Skin epidermis (tissue), 12 donors: ENCODE measurements at regions not wholly inside any gene's neighbourhood (a gene's known extent, or its start where the extent isn't known, plus 50 kb on each side); places are given as distances from the start of the nearest gene placed in this dataset.

Experiments used
- H3K27ac ChIP-seq, 21 experiments: fragments of 200-600 bp; sonication (generic) in 11 of 21; one replicate each; pipeline ENCODE4 v1.5.0; 2020; ENCODE audit warnings: mild to moderate bottlenecking in 3 of 21, inconsistent platforms in 2 of 21, moderate library complexity in 2 of 21
- H3K4me3 ChIP-seq, 7 experiments: fragments of 200-600 bp; sonication (generic) in 2 of 7; one replicate each; pipeline ENCODE4 v1.5.0; 2020; ENCODE audit warnings: inconsistent platforms in 2 of 7, mild to moderate bottlenecking in 2 of 7, moderate library complexity in 1 of 7

DNA sequence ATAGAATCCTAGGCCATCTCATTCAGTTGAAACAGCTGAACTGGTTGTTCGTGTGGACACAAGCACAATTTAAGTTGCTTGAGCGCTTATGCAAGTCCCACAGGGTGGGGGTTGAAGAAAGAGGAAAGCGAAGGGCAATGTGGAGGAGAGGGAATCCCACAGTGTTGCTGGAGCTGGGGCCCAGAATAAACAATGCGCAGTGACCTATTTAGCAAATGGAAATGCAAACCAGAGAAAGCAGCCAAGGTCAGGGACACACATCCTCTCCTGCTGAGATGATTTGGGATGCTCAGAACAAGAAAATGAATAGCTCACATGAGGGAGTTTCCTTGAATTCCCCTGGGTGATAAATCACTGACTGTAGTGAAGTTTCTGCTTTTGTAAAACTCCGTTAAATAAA lies 838.3 kb downstream of the TLE4 start:
- Histone ChIP-seq H3K4me3 (no peak overlapping the region), H3K27ac (no peak overlapping the region)

DNA sequence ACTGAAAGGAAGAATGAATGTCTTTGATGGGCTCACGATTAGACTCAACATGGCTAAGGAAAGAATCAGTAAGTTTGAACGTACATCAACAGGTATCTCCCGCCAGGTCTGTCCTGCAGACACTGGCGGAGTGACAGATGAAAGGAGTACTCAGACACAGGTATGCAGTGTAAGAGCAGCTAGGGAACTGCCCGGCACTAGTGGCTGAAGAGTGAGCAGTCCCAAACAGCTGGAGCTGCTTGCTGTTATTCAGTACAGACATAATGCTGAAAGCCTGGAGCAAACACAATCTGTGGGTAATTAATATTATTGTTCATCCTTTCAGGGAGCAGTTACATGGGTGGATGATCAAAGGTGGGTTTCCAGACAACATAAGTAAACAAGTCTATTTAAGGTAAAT lies 835.5 kb downstream of the TLE4 start:
- Histone ChIP-seq H3K4me3 (no peak overlapping the region), H3K27ac (no peak overlapping the region)

DNA sequence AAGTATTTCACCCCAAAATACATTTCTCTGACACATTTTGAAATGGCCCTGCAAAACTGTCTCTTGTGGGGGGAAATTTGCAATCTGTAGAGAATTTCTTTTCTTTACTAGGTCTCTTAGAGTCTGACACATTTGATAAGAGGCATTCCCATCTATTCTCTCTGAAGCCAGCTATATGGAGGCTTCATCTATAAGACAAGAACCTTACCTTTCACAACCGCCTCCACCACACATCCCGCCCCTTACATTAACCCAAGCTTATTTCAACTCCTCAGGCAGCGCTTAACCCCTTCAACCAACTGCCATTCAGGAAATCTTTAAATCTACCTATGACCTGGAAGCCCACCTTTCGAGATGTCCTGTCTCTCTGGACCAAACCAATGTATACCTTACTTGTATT lies 829.5 kb downstream of the TLE4 start:
- no peak overlapping the region for H3K4me3 ChIP-seq
- H3K27ac ChIP-seq, result no peak overlapping the region

DNA sequence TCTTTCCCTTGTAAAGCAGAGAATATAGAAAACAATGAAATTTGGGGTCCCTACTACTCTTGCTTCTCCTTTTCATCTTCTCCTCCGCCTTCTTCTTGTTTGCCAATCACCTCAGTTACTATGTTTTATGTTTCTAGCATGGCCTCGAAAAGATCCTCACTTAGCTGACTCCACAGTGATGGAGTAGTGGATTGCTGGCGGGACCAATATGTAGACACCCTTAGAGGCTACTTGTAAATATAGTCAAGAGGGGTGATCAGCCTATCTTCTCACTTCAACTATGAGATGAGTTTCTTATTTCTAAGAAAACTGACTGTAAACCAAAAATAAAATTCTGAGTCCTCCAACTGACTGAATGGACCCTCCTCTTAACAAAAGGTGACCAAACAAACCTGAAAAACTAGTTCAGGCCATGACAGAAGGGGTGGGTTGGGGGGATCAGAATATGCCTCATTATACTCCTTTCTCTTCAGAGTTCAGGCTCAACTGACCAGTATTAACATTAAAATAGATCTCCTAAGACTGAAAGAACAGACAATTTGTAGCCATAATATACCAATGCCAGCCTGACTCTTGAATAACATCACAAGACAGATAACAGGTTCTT lies 829.0 kb downstream of the TLE4 start:
- Histone ChIP-seq H3K27ac (no peak overlapping the region), H3K4me3 (no peak overlapping the region)

DNA sequence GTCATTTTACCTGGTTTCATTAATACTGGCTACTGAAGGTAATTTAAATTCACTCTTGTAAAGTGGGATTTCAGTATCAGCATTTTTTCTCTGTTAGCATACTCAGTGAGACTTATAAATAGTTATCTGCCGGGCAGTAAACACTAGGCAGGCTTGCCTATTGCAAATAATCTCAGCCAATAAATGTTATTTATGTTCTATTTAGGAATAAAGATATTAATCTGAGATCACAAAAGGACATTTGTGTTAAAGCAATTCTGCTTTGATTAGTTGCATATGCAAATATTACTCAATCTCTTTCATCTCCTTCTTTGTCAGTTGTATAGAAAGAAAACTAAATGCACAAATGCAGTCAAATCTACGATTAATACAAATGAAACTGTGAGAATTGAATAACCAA lies 827.8 kb downstream of the TLE4 start:
- Histone ChIP-seq H3K27ac (no peak overlapping the region), H3K4me3 (no peak overlapping the region)

DNA sequence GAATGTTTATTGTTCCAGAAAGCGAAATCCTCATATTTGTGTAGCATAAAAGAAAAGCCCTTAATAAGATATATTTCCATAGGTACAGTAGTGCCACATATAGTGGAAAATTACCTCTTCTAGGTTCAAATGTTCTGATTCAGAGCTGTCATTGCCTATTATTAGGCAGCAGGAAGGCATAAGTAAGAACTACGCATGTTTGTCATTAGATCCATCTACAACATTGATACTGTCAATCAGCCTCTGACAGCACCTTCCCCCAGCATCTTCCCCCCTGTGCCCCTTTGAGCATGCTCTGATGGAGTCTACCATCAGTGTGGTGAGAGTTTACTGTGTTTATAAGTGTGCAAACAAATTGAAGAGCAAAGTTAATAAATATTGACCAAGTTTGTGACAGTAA lies 816.1 kb downstream of the TLE4 start:
- no peak overlapping the region for H3K27ac ChIP-seq
- no peak overlapping the region for H3K4me3 ChIP-seq

DNA sequence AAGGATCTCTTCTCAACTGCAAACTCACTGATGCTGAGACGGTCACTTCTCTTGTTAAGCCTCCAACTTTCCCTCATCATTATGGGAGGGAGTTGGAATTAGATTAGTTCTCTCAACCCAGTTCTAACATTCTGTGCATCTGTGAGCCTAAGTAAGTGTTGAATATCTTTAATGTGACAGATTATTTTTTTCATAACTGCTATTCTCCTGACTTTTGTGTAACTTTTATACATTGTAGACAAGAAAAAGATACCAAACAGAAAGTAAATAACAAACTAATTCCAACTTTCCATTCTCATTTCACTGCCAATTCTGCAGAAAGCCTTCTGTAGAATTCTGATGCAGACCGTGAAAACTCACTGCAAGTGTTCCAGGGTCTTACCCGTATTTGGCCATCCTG lies 813.5 kb downstream of the TLE4 start:
- H3K4me3 ChIP-seq, result no peak overlapping the region
- no peak overlapping the region for H3K27ac ChIP-seq

DNA sequence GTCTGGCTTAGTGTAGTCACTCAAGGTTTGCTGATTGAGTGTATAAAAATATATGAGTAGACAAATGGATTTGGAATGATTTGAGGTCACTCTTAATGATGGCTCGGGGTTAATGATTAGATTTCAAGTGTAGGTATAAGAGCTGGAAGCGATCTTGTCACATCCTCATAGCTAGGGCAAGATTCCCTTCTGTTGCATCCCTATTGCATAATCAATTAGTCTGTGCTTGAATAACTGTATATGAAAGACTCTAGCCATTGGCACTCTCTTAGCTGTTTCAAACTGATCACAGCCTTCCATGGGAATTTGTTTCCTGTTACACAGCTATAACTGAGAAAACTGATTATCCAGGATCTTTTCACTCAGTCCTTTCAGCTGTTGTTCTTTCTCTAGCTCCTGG lies 811.6 kb downstream of the TLE4 start:
- H3K4me3 ChIP-seq, result no peak overlapping the region
- H3K27ac ChIP-seq, result no peak overlapping the region

DNA sequence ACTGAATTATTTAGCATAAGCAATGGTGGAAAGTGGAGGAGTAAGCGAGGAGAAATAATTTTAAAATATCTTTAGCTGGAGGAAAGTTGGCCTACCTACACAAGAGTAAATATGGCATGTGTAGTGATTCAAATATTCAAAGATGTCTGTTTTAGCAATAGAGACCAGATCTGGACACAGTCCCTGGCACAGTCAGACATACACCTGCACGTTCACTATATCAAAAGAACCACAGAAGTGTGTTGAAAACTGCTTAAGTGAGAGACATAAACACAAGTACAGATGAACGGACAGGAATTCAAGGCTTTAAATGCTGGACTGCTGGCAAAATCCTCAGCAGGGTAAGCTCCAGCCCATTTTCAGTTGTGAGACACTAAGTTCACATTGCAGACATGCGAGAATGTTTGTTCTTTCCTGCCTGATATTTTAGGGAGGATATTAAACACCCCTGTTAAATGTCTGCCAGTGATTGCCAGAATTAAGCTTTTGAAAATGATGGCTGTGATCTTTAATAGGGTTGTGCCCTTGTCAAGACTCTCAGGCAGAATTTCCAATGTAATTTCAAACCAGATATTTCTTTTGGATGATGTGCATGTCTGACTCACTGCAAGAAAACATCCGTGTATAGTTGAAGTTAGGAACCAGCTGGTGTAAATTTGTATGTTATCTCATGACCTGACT lies 810.6 kb downstream of the TLE4 start:
- no peak overlapping the region for H3K4me3 ChIP-seq
- H3K27ac ChIP-seq, result no peak overlapping the region

DNA sequence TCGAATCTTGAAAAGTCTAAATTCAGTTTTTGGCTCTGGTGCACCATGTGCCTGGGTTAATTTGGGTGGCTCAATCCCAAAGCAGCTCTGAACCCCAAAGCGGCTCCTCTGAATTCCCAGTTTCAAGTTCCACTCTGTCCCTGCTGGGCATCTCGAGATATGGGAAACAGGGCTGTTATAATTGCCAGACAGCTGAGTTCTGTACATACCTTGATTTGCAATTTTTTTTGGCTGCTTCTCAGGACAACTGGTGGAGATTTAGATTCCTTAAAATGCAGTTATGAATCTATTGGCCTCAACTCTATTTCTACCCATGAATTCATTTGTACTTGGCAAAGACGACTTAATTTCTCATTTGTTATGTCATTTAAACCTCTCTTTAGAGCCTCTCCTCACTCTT lies 808.5 kb downstream of the TLE4 start:
- H3K27ac ChIP-seq, result no peak overlapping the region

DNA sequence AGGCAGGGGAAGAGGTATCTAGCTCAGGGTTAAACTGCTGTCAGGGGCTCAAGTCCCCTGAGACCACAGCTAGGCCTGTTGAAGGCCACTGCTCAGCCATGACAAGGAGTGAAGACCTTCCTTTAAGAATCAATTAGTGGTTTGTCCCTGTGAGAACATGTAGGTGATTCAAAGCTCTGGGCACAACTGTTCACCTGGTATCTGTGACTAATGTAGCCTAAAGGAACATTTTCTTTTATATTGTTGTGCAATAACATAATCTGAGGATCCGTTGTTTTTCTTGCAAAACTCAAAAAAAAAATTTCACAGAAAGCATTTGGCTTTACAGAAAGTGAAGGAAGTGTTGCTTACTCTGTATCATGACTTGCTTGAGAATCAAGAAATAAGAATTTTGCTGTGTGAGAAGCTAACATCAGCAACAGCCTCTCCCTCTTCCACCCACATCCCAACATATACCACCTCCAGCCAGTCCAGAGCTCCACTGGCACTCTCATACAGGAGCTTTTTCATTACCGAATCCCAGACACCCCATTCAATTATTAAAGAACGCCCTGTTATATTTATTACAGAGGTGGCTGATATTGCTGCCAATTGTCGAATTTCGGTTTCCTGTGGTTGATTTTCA lies 807.0 kb downstream of the TLE4 start:
- Histone ChIP-seq H3K27ac (no peak overlapping the region), H3K4me3 (no peak overlapping the region)

More for the DNA sequence above, 808.5 kb downstream of the TLE4 start:
- no peak overlapping the region for H3K4me3 ChIP-seq

DNA sequence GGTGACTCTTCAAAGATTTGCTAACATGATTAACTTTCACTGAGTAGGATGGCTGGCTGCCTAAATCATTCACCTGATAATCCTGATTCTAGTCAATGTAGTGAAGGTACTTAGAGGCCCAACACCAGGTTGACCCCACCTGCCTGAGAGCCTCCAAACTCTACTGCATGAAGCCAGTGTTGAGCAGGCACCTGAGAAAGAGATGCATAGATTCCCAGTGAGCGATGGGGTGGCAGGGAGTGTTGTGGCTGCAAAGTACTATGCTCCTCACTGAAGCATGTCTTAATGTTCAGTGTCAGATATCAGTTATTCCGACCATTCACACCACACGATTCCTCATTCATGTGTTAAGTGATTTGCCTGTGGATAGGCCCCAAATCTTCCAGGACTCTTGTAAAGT lies 804.4 kb downstream of the TLE4 start:
- Histone ChIP-seq H3K27ac (no peak overlapping the region), H3K4me3 (no peak overlapping the region)

DNA sequence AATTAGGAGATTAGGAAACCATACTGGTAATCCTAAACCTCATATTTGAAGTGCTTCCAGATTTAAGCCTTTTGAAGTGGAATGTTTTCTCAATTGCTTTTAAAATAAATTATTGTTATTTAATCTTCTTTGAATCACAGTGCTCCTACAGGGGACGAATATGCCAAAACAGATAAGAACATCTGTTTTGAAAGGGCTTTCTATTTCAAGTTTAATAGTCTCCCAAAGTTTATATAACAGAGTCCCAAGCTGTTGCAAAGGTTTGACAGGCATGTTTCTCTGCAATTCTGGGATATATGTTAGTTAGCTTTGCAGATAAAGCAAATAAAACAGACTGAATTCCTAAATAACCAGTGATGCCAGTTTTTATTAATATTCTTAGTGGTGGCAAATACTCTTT lies 803.7 kb downstream of the TLE4 start:
- Histone ChIP-seq H3K27ac (no peak overlapping the region), H3K4me3 (no peak overlapping the region)

DNA sequence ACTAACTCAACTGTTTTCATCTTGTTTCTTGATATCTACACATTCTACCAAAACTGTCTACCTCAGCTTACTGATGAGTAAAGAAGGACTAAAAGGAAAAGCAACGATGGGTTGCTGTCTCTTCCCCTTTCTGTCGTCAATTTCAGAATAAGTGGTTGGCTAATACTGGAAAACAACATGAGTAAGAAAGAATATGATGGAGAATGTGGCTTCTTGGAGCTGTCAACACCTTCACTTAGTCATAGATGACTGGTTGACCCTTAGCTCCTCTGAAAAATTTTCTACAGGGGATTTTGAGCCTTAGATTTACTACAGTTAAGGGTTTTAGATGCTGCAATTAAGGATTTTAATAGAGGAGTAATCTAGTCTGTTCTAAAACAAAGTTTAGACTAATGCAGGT lies 797.9 kb downstream of the TLE4 start:
- no peak overlapping the region for H3K27ac ChIP-seq

DNA sequence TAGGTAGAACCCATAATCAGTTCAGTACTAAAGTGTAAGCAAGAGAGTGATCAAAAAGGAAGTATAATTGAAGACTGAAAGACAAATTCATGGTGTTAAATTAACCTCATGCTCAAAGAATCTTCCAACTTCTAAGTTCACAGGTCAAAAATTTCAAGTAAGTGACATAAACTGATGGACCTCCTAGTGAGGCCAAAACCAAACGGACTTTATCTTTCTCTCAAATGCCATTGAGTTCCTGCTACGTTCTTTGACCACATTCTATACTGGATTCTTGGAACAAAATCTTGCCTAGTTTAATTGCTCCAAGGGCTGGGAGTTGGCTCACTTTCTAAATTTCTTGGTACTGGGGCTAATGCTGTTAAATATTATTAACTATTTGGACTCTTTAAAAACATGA lies 794.9 kb downstream of the TLE4 start:
- Histone ChIP-seq H3K4me3 (no peak overlapping the region), H3K27ac (no peak overlapping the region)

More for the DNA sequence above, 797.9 kb downstream of the TLE4 start:
- no peak overlapping the region for H3K4me3 ChIP-seq

DNA sequence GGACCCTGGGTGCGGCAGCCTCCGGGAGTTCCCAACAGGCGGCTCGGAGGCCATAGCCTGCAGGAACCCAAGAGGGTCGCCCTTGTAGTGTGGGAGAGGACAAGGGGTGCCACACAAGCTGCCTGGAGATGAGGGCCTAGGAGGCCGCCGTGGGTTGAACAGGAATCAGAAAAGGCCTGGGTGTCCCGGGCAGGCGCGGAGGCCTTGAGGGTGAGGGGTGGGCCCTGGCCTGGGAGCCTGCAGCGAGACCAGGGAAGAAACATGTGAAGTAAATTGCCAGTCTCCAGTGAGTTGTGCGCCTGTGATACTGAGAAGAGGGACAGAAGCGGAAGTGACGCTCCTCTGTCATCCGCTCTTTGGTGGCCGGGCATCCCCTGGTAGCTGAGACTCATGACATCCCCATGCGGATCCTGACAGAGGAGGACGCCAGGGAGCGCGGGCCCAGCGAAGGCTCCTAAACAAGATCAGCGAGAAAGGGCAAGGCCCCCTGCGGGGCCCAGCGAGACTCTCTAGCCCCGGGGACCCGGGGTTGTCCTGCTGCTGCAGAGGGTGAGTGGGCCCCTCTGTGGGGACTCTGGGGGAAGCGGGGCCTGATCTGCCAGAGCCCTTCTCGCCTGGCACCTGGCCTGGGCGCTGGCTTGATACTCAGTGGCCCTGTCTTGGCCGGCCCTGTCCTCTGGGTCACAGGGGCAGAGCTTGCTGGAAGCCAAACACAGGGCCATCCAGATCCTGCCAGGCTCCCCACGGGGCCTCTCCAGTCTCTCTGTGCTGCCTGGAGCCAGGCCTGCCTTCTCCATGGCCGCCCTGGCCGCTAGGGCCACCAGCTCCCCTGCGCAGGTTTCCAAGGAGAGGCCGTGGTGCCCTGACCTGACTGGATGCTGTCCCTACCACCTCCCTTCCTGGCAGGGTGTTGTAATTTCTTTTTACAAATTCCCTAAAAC lies 788.4 kb downstream of the TLE4 start:
- H3K4me3 ChIP-seq, result no peak overlapping the region
- H3K27ac ChIP-seq, result no peak overlapping the region

DNA sequence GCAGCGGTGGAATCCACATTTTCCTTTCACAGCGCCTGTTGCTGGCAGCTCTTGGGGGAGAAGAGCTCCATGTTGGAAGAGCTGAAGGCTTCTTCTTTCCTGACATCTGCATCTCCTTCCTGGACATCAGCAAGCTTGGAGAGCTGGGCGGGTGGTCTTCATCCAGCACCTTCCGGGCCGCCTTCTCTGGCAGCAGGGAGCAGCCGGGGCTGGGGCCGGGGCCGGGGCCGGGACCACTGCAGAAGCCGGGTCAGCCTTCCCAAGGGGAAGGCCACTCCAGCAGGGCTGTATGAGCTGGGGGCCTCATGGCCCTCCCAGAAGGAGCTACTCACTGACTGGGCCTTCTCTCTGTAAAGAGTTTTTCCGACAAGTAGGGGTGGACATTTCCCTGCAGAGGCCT lies 787.5 kb downstream of the TLE4 start:
- Histone ChIP-seq H3K27ac (no peak overlapping the region), H3K4me3 (no peak overlapping the region)

DNA sequence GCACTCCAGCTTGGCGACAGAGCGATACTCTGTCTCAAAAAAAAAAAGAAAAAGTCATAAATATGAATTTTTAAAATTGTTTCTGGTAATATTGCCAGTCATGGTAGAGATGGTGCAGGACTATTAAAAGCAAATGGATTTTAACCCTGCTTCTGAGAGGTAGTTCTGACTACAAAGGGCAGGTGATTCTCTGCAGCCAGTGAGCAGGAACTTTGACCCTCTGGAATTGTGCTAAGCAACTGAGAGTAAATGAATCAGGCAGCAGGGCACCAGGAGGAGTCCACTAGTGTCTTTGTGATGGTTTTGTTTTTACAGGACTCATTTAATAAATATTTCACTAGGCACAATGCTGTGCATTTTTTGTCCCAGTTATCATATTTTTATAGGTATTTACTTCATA lies 781.2 kb downstream of the TLE4 start:
- Histone ChIP-seq H3K4me3 (no peak overlapping the region), H3K27ac (no peak overlapping the region)

DNA sequence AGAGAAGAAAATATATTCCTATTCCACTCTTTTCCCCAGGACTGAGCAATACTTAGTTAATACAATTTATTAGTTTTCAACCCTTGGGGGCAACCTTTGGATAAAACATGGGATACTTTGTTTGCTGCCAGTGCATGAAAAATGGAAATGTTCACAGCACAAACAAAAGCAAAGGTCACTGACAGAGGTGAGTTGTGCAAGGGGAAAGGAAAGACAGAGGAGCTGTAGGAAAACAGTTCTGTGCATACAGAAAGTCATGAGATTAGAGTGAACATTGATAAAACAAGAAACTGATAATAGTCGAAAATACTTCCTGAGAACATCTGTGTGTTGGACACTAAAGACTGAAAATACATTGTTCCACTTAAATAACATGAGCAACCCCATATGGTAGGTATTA lies 779.8 kb downstream of the TLE4 start:
- Histone ChIP-seq H3K27ac (no peak overlapping the region), H3K4me3 (no peak overlapping the region)

DNA sequence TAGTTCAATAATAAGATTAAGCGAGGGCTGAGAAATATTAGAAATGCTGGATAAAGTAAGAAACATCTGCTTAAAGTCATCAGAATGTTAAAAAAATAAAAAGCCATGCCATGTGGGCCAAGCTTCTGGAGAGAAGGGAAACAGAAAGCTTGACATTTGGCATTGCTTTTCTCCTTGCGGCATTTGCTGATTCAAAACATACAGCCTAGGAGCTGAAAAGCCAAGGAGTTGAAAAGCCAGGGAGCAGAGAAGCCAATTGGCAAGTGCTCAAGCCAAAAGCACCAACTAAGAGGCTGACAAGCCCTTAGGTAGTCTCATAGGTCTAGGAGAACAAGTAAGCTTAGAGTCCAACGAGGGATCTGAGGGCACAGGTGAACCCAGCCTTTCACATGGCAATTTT lies 754.3 kb downstream of the TLE4 start:
- H3K4me3 ChIP-seq, result no peak overlapping the region
- no peak overlapping the region for H3K27ac ChIP-seq

DNA sequence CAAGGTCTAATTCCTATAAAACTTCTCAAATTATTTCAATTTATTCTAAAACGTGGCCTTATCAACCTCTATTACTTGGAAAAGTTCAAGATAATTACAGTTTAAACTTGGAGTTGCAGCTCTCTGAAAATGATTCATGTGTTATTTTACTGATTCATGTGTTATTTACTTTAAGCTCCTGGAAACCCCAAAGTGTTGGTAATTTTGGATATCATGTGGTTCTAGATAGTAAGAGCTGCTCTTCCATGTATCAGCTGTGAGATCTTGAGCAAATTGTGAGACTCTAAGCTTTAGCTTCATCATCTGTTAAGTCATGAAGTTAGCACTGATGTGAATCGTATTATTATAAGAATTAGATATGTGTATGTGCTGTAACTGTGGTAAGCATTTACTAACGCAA lies 749.2 kb downstream of the TLE4 start:
- H3K27ac ChIP-seq, result no peak overlapping the region

More for the DNA sequence above, 749.2 kb downstream of the TLE4 start:
- no peak overlapping the region for H3K4me3 ChIP-seq
